Body of pancreas (tissue), 4 donors: ENCODE measurements at regions not wholly inside any gene's neighbourhood (a gene's known extent, or its start where the extent isn't known, plus 50 kb on each side); places are given as distances from the start of the nearest gene placed in this dataset.

Experiments used
- POLR2A ChIP-seq, 3 donors: fragments of 450-650 bp; IDR thresholded peaks; one replicate each; pipeline ENCODE4 v1.6.1; 2016; ENCODE audit warnings: antibody characterized with exemption in 3 of 3, mild to moderate bottlenecking in 2 of 3
- TF ChIP-seq, protein P1 (sequence below), 7 experiments: fragments of 450-650 bp in 4 of 7; fragments of 200-600 bp in 3 of 7; sonication (generic) in 3 of 7; IDR thresholded peaks; one replicate each; pipeline ENCODE4 v1.5.1; 2016 to 2019; ENCODE audit warnings: antibody characterized with exemption in 7 of 7

- TF ChIP-seq, protein P1, sequence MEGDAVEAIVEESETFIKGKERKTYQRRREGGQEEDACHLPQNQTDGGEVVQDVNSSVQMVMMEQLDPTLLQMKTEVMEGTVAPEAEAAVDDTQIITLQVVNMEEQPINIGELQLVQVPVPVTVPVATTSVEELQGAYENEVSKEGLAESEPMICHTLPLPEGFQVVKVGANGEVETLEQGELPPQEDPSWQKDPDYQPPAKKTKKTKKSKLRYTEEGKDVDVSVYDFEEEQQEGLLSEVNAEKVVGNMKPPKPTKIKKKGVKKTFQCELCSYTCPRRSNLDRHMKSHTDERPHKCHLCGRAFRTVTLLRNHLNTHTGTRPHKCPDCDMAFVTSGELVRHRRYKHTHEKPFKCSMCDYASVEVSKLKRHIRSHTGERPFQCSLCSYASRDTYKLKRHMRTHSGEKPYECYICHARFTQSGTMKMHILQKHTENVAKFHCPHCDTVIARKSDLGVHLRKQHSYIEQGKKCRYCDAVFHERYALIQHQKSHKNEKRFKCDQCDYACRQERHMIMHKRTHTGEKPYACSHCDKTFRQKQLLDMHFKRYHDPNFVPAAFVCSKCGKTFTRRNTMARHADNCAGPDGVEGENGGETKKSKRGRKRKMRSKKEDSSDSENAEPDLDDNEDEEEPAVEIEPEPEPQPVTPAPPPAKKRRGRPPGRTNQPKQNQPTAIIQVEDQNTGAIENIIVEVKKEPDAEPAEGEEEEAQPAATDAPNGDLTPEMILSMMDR (IDR thresholded peaks at IDR 0.05), result no peak
- TF ChIP-seq POLR2A (IDR thresholded peaks at IDR 0.05), result no peak
These were observed 57.8 kb upstream of the ZC3H12C start for GRCh38 chr11:110035357-110035756.
